ENCODE measurements at regions not wholly inside any gene's neighbourhood (a gene's known extent, or its start where the extent isn't known, plus 50 kb on each side); places are given as distances from the start of the nearest gene placed in this dataset.

DNA sequence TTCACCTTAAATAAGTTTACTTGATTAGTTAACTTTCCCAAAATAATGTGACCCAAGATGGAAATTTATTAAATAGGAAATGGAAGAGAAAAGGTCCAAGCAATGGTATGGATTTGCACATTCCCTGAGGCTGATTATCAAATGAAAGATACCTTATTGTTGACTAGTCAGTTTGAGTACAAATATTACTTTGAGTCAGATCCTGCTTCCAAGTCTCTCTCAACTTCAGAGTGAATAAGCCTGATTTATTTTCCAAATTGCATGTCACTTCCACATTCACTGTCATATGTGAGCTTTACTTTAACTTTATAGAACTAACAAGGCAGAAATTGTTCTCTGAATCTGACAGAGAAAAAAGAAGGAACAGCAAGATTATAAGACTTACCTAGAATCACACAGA is 520.8 kb downstream of the RAB28 start:
- TF ChIP-seq, protein P1, sequence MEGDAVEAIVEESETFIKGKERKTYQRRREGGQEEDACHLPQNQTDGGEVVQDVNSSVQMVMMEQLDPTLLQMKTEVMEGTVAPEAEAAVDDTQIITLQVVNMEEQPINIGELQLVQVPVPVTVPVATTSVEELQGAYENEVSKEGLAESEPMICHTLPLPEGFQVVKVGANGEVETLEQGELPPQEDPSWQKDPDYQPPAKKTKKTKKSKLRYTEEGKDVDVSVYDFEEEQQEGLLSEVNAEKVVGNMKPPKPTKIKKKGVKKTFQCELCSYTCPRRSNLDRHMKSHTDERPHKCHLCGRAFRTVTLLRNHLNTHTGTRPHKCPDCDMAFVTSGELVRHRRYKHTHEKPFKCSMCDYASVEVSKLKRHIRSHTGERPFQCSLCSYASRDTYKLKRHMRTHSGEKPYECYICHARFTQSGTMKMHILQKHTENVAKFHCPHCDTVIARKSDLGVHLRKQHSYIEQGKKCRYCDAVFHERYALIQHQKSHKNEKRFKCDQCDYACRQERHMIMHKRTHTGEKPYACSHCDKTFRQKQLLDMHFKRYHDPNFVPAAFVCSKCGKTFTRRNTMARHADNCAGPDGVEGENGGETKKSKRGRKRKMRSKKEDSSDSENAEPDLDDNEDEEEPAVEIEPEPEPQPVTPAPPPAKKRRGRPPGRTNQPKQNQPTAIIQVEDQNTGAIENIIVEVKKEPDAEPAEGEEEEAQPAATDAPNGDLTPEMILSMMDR (conservative IDR thresholded peaks at IDR 0.05; ENCODE audit: low read depth, low read length): no peak
- TF ChIP-seq NFE2L2 (IDR thresholded peaks at IDR 0.05; ENCODE audit: low read depth, low read length): no peak
- TF ChIP-seq POLR2A (IDR thresholded peaks at IDR 0.05; ENCODE audit: low read depth, low read length): no peak
- TF ChIP-seq CEBPB (IDR thresholded peaks at IDR 0.05; ENCODE audit: low read depth, low read length): no peak
- TF ChIP-seq CHD1 (IDR thresholded peaks at IDR 0.05; ENCODE audit: low read depth, low read length): no peak
- TF ChIP-seq SMC3 (IDR thresholded peaks at IDR 0.05; ENCODE audit: low read depth, low read length): no peak
- no peak for TF ChIP-seq RFX5 (IDR thresholded peaks at IDR 0.05; ENCODE audit: low read depth, low read length)
- no peak for TF ChIP-seq MAZ (IDR thresholded peaks at IDR 0.05; ENCODE audit: borderline replicate concordance, low read depth, low read length)
- TF ChIP-seq RAD21 (IDR thresholded peaks at IDR 0.05; ENCODE audit: low read length): no peak
- TF ChIP-seq MXI1 (IDR thresholded peaks at IDR 0.05; ENCODE audit: borderline replicate concordance, low read depth, low read length): no peak
- TF ChIP-seq RCOR1 (IDR thresholded peaks at IDR 0.05; ENCODE audit: insufficient replicate concordance, low read length): no peak
- TF ChIP-seq, protein P2, sequence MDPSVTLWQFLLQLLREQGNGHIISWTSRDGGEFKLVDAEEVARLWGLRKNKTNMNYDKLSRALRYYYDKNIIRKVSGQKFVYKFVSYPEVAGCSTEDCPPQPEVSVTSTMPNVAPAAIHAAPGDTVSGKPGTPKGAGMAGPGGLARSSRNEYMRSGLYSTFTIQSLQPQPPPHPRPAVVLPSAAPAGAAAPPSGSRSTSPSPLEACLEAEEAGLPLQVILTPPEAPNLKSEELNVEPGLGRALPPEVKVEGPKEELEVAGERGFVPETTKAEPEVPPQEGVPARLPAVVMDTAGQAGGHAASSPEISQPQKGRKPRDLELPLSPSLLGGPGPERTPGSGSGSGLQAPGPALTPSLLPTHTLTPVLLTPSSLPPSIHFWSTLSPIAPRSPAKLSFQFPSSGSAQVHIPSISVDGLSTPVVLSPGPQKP (IDR thresholded peaks at IDR 0.05; ENCODE audit: borderline replicate concordance, low read depth, low read length): no peak
